ENCODE measurements at regions not wholly inside any gene's neighbourhood (a gene's known extent, or its start where the extent isn't known, plus 50 kb on each side); places are given as distances from the start of the nearest gene placed in this dataset.

DNA sequence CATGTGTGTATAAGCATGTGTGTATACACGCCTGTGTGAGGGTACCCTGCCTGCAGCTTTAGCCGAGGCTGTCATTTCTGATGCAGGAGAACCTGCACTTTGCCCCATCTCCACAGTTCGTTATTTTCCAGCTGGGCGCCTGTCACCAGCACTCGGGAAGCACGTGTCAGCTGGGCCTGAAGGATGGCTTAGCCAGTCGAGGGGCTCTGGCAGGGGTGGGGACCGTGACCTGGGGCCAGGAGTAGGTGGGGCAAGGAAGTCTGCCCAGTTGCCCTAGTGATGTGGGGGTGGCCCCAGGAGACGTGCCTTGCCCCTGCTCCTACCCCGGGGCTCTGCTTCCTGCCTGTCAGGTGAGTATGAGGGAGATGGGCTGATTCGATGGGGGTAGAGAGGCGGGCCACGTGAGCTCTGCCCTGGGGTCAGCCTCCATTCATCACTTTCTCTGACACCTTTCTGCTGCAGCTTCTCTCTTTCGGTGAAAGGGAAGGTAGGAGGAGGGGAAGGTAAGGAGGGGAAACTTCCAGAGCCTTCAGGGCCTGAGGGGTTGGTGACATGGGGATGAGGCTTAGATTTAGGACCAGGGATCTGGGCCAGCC is 130.6 kb upstream of the SKOR2 start (continued):
- TF ChIP-seq TEAD1 (CRISPR knock-in tag; IDR thresholded peaks at IDR 0.05): no peak
- TF ChIP-seq, protein P1, sequence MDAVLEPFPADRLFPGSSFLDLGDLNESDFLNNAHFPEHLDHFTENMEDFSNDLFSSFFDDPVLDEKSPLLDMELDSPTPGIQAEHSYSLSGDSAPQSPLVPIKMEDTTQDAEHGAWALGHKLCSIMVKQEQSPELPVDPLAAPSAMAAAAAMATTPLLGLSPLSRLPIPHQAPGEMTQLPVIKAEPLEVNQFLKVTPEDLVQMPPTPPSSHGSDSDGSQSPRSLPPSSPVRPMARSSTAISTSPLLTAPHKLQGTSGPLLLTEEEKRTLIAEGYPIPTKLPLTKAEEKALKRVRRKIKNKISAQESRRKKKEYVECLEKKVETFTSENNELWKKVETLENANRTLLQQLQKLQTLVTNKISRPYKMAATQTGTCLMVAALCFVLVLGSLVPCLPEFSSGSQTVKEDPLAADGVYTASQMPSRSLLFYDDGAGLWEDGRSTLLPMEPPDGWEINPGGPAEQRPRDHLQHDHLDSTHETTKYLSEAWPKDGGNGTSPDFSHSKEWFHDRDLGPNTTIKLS (IDR thresholded peaks at IDR 0.05; ENCODE audit: borderline replicate concordance, low read depth): no peak
- no peak for TF ChIP-seq SLC30A9 (CRISPR knock-in tag; IDR thresholded peaks at IDR 0.05)
- no peak for TF ChIP-seq DMBX1 (CRISPR knock-in tag; IDR thresholded peaks at IDR 0.05; ENCODE audit: borderline replicate concordance)
- TF ChIP-seq, protein P2, sequence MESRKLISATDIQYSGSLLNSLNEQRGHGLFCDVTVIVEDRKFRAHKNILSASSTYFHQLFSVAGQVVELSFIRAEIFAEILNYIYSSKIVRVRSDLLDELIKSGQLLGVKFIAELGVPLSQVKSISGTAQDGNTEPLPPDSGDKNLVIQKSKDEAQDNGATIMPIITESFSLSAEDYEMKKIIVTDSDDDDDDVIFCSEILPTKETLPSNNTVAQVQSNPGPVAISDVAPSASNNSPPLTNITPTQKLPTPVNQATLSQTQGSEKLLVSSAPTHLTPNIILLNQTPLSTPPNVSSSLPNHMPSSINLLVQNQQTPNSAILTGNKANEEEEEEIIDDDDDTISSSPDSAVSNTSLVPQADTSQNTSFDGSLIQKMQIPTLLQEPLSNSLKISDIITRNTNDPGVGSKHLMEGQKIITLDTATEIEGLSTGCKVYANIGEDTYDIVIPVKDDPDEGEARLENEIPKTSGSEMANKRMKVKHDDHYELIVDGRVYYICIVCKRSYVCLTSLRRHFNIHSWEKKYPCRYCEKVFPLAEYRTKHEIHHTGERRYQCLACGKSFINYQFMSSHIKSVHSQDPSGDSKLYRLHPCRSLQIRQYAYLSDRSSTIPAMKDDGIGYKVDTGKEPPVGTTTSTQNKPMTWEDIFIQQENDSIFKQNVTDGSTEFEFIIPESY (CRISPR knock-in tag; IDR thresholded peaks at IDR 0.05): no peak
- no peak for TF ChIP-seq PYGO2 (tag; IDR thresholded peaks at IDR 0.05)
- no peak for TF ChIP-seq BRCA1 (IDR thresholded peaks at IDR 0.05)
- TF ChIP-seq BRCA1 (CRISPR knock-in tag; IDR thresholded peaks at IDR 0.05): no peak
- no peak for TF ChIP-seq SOX6 (IDR thresholded peaks at IDR 0.05)
- TF ChIP-seq CTBP1 (IDR thresholded peaks at IDR 0.05; ENCODE audit: borderline replicate concordance): no peak

Data from K562 (cell line).